ENCODE measurements at regions not wholly inside any gene's neighbourhood (a gene's known extent, or its start where the extent isn't known, plus 50 kb on each side); places are given as distances from the start of the nearest gene placed in this dataset.

DNA sequence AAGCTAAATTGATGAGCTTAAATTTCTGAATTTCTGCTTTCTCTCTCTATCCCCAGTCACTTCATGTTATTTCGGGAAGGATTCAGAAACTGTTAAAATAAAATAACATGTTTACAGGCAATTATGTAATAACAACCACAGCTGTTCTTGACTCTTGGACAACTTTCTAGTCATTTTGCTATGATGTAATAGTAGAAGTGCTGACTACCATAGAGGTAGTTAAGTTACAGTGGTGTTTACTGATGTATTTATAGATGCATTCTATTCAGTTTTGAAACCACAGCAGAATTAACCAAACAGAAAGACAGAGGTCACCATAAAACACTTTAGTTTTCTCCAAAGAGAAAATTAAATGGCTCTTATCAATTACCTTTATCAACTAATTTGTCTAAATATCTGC lies 1292.0 kb upstream of the CHAC2 start:
- 14% methylated on average over 1 of the region's 1 CpG for WGBS (ENCODE audit: missing lambda C conversion rate)
- Histone ChIP-seq H3K9me3 (no peaks in the 10 kb centered on the region; the same call in 2 of the 3 replicates), H3K27ac (no peak overlapping the region), H3K4me1 (no peaks in the 10 kb centered on the region), H3K4me3 (no peak overlapping the region), H3K4me2 (no peak overlapping the region)
- ChIA-PET CTCF (interaction anchor here (1.2 kb wide), 1 partner anchor 8 kb away, joined by 3 read pairs; no protein-coding TSS in a partner anchor), POLR2A (no interaction called here)
- DNase-seq (ENCODE audit: low read depth in 1 of 2, low spot score in 1 of 2): no peak
- TF ChIP-seq RCOR1 (IDR thresholded peaks at IDR 0.05; ENCODE audit: low read depth, low read length) (no peak), EP300 (IDR thresholded peaks at IDR 0.05) (no peak), MAFK (IDR thresholded peaks at IDR 0.05; ENCODE audit: partially characterized antibody) (no peak), NFE2L2 (conservative IDR thresholded peaks at IDR 0.05; ENCODE audit: low read length) (no peak), MYC (IDR thresholded peaks at IDR 0.05; ENCODE audit: borderline replicate concordance, low read length) (no peak), RARB (CRISPR knock-in tag; IDR thresholded peaks at IDR 0.05) (no peak), HOXB13 (CRISPR knock-in tag; IDR thresholded peaks at IDR 0.05; ENCODE audit: low read depth) (no peak), EHF (CRISPR knock-in tag; IDR thresholded peaks at IDR 0.05) (no peak), JUNB (IDR thresholded peaks at IDR 0.05) (no peak), HDAC2 (IDR thresholded peaks at IDR 0.05) (no peak)
- TF ChIP-seq, protein P1, sequence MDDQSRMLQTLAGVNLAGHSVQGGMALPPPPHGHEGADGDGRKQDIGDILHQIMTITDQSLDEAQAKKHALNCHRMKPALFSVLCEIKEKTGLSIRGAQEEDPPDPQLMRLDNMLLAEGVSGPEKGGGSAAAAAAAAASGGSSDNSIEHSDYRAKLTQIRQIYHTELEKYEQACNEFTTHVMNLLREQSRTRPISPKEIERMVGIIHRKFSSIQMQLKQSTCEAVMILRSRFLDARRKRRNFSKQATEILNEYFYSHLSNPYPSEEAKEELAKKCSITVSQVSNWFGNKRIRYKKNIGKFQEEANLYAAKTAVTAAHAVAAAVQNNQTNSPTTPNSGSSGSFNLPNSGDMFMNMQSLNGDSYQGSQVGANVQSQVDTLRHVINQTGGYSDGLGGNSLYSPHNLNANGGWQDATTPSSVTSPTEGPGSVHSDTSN (IDR thresholded peaks at IDR 0.05): no peak
- TF ChIP-seq, protein P2, sequence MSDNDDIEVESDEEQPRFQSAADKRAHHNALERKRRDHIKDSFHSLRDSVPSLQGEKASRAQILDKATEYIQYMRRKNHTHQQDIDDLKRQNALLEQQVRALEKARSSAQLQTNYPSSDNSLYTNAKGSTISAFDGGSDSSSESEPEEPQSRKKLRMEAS (IDR thresholded peaks at IDR 0.05): no peak
- TF ChIP-seq, protein P3, sequence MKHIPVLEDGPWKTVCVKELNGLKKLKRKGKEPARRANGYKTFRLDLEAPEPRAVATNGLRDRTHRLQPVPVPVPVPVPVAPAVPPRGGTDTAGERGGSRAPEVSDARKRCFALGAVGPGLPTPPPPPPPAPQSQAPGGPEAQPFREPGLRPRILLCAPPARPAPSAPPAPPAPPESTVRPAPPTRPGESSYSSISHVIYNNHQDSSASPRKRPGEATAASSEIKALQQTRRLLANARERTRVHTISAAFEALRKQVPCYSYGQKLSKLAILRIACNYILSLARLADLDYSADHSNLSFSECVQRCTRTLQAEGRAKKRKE (CRISPR knock-in tag; IDR thresholded peaks at IDR 0.05; ENCODE audit: low read depth): no peak
- FAIRE-seq: no peak
- ATAC-seq: no peak

DNA sequence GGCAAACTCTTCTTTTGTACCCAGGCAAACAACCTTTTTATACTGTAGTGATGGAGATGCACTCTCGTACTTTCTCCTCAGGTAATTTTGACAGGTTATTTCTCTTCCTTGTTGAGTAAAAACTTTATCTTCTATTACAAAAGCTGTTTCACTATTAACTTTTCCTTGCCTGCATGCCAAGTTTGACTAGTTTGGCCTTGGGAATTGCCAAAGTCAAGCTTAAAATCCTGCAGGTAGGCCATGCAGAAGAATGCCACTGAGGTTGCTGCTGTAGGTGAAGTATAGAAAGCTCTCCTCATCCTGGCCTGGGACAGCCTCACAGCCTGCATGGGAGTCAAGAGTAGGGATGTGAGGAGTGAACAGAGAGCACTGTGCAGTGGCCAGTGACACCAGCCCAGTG lies 1293.5 kb upstream of the CHAC2 start:
- DNase-seq (ENCODE audit: low read depth in 1 of 2, low spot score in 1 of 2): no peak
- Histone ChIP-seq H3K4me3 (no peak overlapping the region), H3K4me2 (no peak overlapping the region), H3K9me3 (no peaks in the 10 kb centered on the region; the same call in 1 of the 3 replicates), H3K4me1 (no peaks in the 10 kb centered on the region), H3K27ac (no peak overlapping the region)
- ChIA-PET POLR2A (no interaction called here), CTCF (no interaction called here)
- no peak for ATAC-seq
- TF ChIP-seq MAZ (IDR thresholded peaks at IDR 0.05; ENCODE audit: borderline replicate concordance, low read depth, low read length) (no peak), EP300 (IDR thresholded peaks at IDR 0.05) (no peak), SREBF2 (IDR thresholded peaks at IDR 0.05) (no peak), TFCP2L1 (CRISPR knock-in tag; IDR thresholded peaks at IDR 0.05) (no peak), JUNB (IDR thresholded peaks at IDR 0.05) (no peak), RCOR1 (IDR thresholded peaks at IDR 0.05; ENCODE audit: low read depth, low read length) (no peak), JUN (IDR thresholded peaks at IDR 0.05) (no peak), NPAS2 (CRISPR knock-in tag; IDR thresholded peaks at IDR 0.05; ENCODE audit: borderline replicate concordance) (no peak), HOXB5 (CRISPR knock-in tag; IDR thresholded peaks at IDR 0.05) (no peak)
- FAIRE-seq: no peak
- WGBS (ENCODE audit: missing lambda C conversion rate): 12% methylated on average over 1 of the region's 1 CpG

DNA sequence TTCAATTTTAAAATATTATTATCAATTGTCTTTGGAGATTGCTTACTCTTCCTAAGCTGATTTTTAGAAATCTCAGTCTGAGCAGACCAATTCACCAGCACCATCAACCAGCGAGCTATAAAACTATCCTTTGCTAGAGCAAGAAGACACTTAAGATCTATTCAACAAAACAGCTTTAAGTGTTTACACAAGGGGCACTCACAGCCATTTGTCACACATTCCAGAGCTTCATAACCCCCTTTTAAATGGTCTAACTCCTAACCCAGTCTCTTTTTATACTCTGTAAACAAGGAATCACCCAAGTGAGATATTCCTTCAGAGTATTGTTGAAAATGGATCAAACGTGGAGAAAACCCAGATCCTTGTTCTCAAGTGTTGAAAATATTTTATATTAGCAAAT lies 1294.1 kb upstream of the CHAC2 start:
- ChIA-PET POLR2A (no interaction called here), CTCF (no interaction called here)
- no peak for TF ChIP-seq RFX5 (IDR thresholded peaks at IDR 0.05)
- no peak for TF ChIP-seq KDM5A (IDR thresholded peaks at IDR 0.05)
- no peak for TF ChIP-seq GATA3 (IDR thresholded peaks at IDR 0.05; ENCODE audit: borderline replicate concordance)
- no peak for TF ChIP-seq HOXB5 (CRISPR knock-in tag; IDR thresholded peaks at IDR 0.05)
- TF ChIP-seq ZSCAN20 (CRISPR knock-in tag; IDR thresholded peaks at IDR 0.05): no peak
- TF ChIP-seq EHF (CRISPR knock-in tag; IDR thresholded peaks at IDR 0.05): no peak
- TF ChIP-seq MAFK (IDR thresholded peaks at IDR 0.05; ENCODE audit: partially characterized antibody): no peak
- no peak for TF ChIP-seq HOXB13 (CRISPR knock-in tag; IDR thresholded peaks at IDR 0.05; ENCODE audit: low read depth)
- TF ChIP-seq PHF8 (IDR thresholded peaks at IDR 0.05; ENCODE audit: borderline replicate concordance, low read depth): no peak
- TF ChIP-seq, protein P4, sequence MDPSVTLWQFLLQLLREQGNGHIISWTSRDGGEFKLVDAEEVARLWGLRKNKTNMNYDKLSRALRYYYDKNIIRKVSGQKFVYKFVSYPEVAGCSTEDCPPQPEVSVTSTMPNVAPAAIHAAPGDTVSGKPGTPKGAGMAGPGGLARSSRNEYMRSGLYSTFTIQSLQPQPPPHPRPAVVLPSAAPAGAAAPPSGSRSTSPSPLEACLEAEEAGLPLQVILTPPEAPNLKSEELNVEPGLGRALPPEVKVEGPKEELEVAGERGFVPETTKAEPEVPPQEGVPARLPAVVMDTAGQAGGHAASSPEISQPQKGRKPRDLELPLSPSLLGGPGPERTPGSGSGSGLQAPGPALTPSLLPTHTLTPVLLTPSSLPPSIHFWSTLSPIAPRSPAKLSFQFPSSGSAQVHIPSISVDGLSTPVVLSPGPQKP (IDR thresholded peaks at IDR 0.05; ENCODE audit: low read depth, low read length): no peak
- TF ChIP-seq RAD21 (conservative IDR thresholded peaks at IDR 0.05 in 1 of 2, IDR thresholded peaks at IDR 0.05 in 1 of 2): no peak
- TF ChIP-seq JUNB (IDR thresholded peaks at IDR 0.05): no peak
- TF ChIP-seq JUN (IDR thresholded peaks at IDR 0.05): no peak
- TF ChIP-seq EHMT2 (IDR thresholded peaks at IDR 0.05; ENCODE audit: low read depth): no peak
- TF ChIP-seq FOXS1 (CRISPR knock-in tag; IDR thresholded peaks at IDR 0.05): no peak
- no peak for TF ChIP-seq NFE2L2 (conservative IDR thresholded peaks at IDR 0.05; ENCODE audit: low read length)
- no peak for TF ChIP-seq NPAS2 (CRISPR knock-in tag; IDR thresholded peaks at IDR 0.05; ENCODE audit: borderline replicate concordance)
- TF ChIP-seq, protein P5, sequence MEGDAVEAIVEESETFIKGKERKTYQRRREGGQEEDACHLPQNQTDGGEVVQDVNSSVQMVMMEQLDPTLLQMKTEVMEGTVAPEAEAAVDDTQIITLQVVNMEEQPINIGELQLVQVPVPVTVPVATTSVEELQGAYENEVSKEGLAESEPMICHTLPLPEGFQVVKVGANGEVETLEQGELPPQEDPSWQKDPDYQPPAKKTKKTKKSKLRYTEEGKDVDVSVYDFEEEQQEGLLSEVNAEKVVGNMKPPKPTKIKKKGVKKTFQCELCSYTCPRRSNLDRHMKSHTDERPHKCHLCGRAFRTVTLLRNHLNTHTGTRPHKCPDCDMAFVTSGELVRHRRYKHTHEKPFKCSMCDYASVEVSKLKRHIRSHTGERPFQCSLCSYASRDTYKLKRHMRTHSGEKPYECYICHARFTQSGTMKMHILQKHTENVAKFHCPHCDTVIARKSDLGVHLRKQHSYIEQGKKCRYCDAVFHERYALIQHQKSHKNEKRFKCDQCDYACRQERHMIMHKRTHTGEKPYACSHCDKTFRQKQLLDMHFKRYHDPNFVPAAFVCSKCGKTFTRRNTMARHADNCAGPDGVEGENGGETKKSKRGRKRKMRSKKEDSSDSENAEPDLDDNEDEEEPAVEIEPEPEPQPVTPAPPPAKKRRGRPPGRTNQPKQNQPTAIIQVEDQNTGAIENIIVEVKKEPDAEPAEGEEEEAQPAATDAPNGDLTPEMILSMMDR (IDR thresholded peaks at IDR 0.05): no peak
- TF ChIP-seq RNF2 (IDR thresholded peaks at IDR 0.05; ENCODE audit: borderline replicate concordance, low read depth): no peak
- no peak for TF ChIP-seq HEYL (CRISPR knock-in tag; IDR thresholded peaks at IDR 0.05)
- Histone ChIP-seq H3K4me3 (no peak overlapping the region), H3K4me1 (no peaks in the 10 kb centered on the region), H3K27ac (no peak overlapping the region), H3K9me3 (no peaks in the 10 kb centered on the region; the same call in 1 of the 3 replicates), H3K4me2 (no peak overlapping the region)
- 2% methylated on average over 2 of the region's 2 CpGs for WGBS (ENCODE audit: missing lambda C conversion rate)
- FAIRE-seq (no peak), ATAC-seq (no peak), DNase-seq (ENCODE audit: low read depth in 1 of 2, low spot score in 1 of 2) (no peak)

Measured in A549 (cell line).